ENCODE measurements at regions not wholly inside any gene's neighbourhood (a gene's known extent, or its start where the extent isn't known, plus 50 kb on each side); places are given as distances from the start of the nearest gene placed in this dataset.

GRCh38 chr7:20521243-20521642, 94.2 kb upstream of the ABCB5 start:
- no peak for ATAC-seq
- TF ChIP-seq ZNF565 (CRISPR knock-in tag; conservative IDR thresholded peaks at IDR 0.05; ENCODE audit: low read depth), result no peak

GRCh38 chr7:20529260-20529659, 86.2 kb upstream of the ABCB5 start:
- TF ChIP-seq ISL1 (CRISPR knock-in tag; IDR thresholded peaks at IDR 0.05) (no peak), CSRNP3 (CRISPR knock-in tag; IDR thresholded peaks at IDR 0.05) (no peak), SNAI2 (CRISPR knock-in tag; IDR thresholded peaks at IDR 0.05) (no peak), ZNF8 (CRISPR knock-in tag; IDR thresholded peaks at IDR 0.05) (no peak), GLIS3 (CRISPR knock-in tag; IDR thresholded peaks at IDR 0.05) (no peak), POU6F1 (CRISPR knock-in tag; IDR thresholded peaks at IDR 0.05; ENCODE audit: borderline replicate concordance, low read depth) (no peak), RARB (CRISPR knock-in tag; IDR thresholded peaks at IDR 0.05) (no peak), PPARA (CRISPR knock-in tag; IDR thresholded peaks at IDR 0.05; ENCODE audit: borderline replicate concordance) (no peak)
- no peak for ATAC-seq

- TF ChIP-seq GLIS3 (CRISPR knock-in tag; IDR thresholded peaks at IDR 0.05), result no peak
- no peak for TF ChIP-seq POU6F1 (CRISPR knock-in tag; IDR thresholded peaks at IDR 0.05; ENCODE audit: borderline replicate concordance, low read depth)
- TF ChIP-seq SNAI2 (CRISPR knock-in tag; IDR thresholded peaks at IDR 0.05), result no peak
- no peak for TF ChIP-seq CREB5 (CRISPR knock-in tag; IDR thresholded peaks at IDR 0.05; ENCODE audit: low read depth)
- TF ChIP-seq RARB (CRISPR knock-in tag; IDR thresholded peaks at IDR 0.05), result no peak
- TF ChIP-seq ZFP30 (CRISPR knock-in tag; IDR thresholded peaks at IDR 0.05), result no peak
- no peak for TF ChIP-seq PPARA (CRISPR knock-in tag; IDR thresholded peaks at IDR 0.05; ENCODE audit: borderline replicate concordance)
- no peak for ATAC-seq
These were observed 82.6 kb upstream of the ABCB5 start for GRCh38 chr7:20532890-20533289.

DNA sequence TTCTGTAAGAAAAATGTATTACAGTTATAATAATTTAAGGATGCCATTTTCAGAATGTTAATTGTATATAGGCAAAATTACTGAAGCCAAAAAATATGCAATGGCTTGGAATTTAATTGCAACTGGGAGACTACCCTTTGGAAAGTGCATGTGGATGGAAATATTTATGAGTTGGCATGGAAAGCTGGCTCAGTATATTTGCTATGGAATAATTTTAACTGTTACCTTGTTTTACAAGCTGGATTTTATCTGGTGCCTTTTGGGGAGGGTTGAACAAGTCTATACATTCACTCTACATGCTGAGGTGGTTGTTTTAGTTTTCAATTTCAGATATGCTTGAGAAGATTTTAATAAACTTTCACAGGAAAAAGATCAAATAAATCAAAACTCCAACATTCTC, 80.9 kb upstream of the ABCB5 start:
- no peak for ATAC-seq

More for the DNA sequence above, 80.9 kb upstream of the ABCB5 start:
- TF ChIP-seq POU6F1 (CRISPR knock-in tag; IDR thresholded peaks at IDR 0.05; ENCODE audit: borderline replicate concordance, low read depth) (no peak), CSDC2 (CRISPR knock-in tag; IDR thresholded peaks at IDR 0.05) (no peak), BACH2 (CRISPR knock-in tag; IDR thresholded peaks at IDR 0.05; ENCODE audit: borderline replicate concordance) (no peak), SNAI2 (CRISPR knock-in tag; IDR thresholded peaks at IDR 0.05) (no peak), TCF4 (CRISPR knock-in tag; IDR thresholded peaks at IDR 0.05; ENCODE audit: borderline replicate concordance) (no peak), CREB5 (CRISPR knock-in tag; IDR thresholded peaks at IDR 0.05; ENCODE audit: low read depth) (no peak), OSR1 (CRISPR knock-in tag; IDR thresholded peaks at IDR 0.05) (no peak), GLIS3 (CRISPR knock-in tag; IDR thresholded peaks at IDR 0.05) (no peak), ZFP3 (CRISPR knock-in tag; IDR thresholded peaks at IDR 0.05) (no peak), ZNF70 (CRISPR knock-in tag; IDR thresholded peaks at IDR 0.05) (no peak), RARB (CRISPR knock-in tag; IDR thresholded peaks at IDR 0.05) (no peak), ARNTL (CRISPR knock-in tag; IDR thresholded peaks at IDR 0.05; ENCODE audit: borderline replicate concordance, low read depth) (no peak), ESRRG (CRISPR knock-in tag; IDR thresholded peaks at IDR 0.05) (no peak), ZNF8 (CRISPR knock-in tag; IDR thresholded peaks at IDR 0.05) (no peak), ZFP30 (CRISPR knock-in tag; IDR thresholded peaks at IDR 0.05) (no peak), PPARA (CRISPR knock-in tag; IDR thresholded peaks at IDR 0.05; ENCODE audit: borderline replicate concordance) (no peak), CSRNP3 (CRISPR knock-in tag; IDR thresholded peaks at IDR 0.05) (no peak), ISL1 (CRISPR knock-in tag; IDR thresholded peaks at IDR 0.05) (no peak)

Measured in SK-N-SH treated with all-trans-retinoic acid at 6 μM for 48 hours (cell line).